ENCODE measurements at regions not wholly inside any gene's neighbourhood (a gene's known extent, or its start where the extent isn't known, plus 50 kb on each side); places are given as distances from the start of the nearest gene placed in this dataset.

DNA sequence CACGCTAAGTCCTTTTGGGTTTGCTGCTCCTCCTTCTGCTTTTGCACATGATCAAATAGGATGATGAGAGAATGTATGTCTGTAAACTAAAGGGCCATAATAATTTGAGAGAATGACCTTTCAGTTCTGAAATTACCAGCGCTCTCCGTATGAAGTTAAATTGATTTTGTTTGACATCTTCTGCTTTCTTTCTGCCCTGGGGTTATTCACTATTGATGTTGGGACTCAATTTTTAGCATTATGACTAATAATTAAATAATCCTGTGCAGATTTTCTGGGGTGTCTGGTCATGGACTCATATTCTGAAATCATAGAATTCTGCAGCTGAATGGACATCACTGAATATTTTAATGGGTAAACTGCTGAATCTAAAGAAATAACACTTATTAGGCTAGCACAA lies 423.2 kb downstream of the POM121L12 start:
- Mint-ChIP-seq H3K4me1 (ENCODE audit: insufficient read depth, unreplicated experiment) (no peaks in the 10 kb centered on the region), H3K4me3 (ENCODE audit: unreplicated experiment) (no peak overlapping the region), H3K36me3 (ENCODE audit: insufficient read depth, unreplicated experiment) (no peaks in the 10 kb centered on the region), H3K27ac (ENCODE audit: low read depth, unreplicated experiment) (no peak overlapping the region), H3K9me3 (ENCODE audit: unreplicated experiment) (no peaks in the 10 kb centered on the region), H3K27me3 (ENCODE audit: insufficient read depth, unreplicated experiment) (peaks cover 65% of the 10 kb centered on the region)
- DNase-seq (ENCODE audit: unreplicated experiment), result no peak
- ChIA-PET POLR2A (no interaction called here), CTCF (no interaction called here)
- TF ChIP-seq, protein P1, sequence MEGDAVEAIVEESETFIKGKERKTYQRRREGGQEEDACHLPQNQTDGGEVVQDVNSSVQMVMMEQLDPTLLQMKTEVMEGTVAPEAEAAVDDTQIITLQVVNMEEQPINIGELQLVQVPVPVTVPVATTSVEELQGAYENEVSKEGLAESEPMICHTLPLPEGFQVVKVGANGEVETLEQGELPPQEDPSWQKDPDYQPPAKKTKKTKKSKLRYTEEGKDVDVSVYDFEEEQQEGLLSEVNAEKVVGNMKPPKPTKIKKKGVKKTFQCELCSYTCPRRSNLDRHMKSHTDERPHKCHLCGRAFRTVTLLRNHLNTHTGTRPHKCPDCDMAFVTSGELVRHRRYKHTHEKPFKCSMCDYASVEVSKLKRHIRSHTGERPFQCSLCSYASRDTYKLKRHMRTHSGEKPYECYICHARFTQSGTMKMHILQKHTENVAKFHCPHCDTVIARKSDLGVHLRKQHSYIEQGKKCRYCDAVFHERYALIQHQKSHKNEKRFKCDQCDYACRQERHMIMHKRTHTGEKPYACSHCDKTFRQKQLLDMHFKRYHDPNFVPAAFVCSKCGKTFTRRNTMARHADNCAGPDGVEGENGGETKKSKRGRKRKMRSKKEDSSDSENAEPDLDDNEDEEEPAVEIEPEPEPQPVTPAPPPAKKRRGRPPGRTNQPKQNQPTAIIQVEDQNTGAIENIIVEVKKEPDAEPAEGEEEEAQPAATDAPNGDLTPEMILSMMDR (IDR thresholded peaks at IDR 0.05; ENCODE audit: unreplicated experiment), result no peak
- no TSS peak for BruUV-seq (replicated peaks)
- intact Hi-C loops (cut with micrococcal nuclease), result no loop called here

- no peaks in the 10 kb centered on the region for H3K9me3 Mint-ChIP-seq (ENCODE audit: unreplicated experiment)
- BruUV-seq (replicated peaks), result no TSS peak
- intact Hi-C loops (cut with micrococcal nuclease), result no loop called here
- H3K4me1 Mint-ChIP-seq (ENCODE audit: insufficient read depth, unreplicated experiment), result no peaks in the 10 kb centered on the region
- no peak overlapping the region for H3K4me3 Mint-ChIP-seq (ENCODE audit: unreplicated experiment)
- ChIA-PET POLR2A (no interaction called here), CTCF (no interaction called here)
- no peak overlapping the region for H3K27ac Mint-ChIP-seq (ENCODE audit: low read depth, unreplicated experiment)
- TF ChIP-seq, protein P1 (IDR thresholded peaks at IDR 0.05; ENCODE audit: unreplicated experiment), result no peak
- no peak for DNase-seq (ENCODE audit: unreplicated experiment)
- no peaks in the 10 kb centered on the region for H3K36me3 Mint-ChIP-seq (ENCODE audit: insufficient read depth, unreplicated experiment)
- H3K27me3 Mint-ChIP-seq (ENCODE audit: insufficient read depth, unreplicated experiment), result peaks cover 64% of the 10 kb centered on the region
Measured at GRCh38 chr7:53466371-53466770, 430.9 kb downstream of the POM121L12 start.

GRCh38 chr7:53470336-53470970 lies 435.0 kb downstream of the POM121L12 start:
- Mint-ChIP-seq H3K27ac (ENCODE audit: low read depth, unreplicated experiment) (no peak overlapping the region), H3K4me3 (ENCODE audit: unreplicated experiment) (no peak overlapping the region), H3K4me1 (ENCODE audit: insufficient read depth, unreplicated experiment) (no peaks in the 10 kb centered on the region), H3K27me3 (ENCODE audit: insufficient read depth, unreplicated experiment) (peaks cover 74% of the 10 kb centered on the region), H3K9me3 (ENCODE audit: unreplicated experiment) (no peaks in the 10 kb centered on the region), H3K36me3 (ENCODE audit: insufficient read depth, unreplicated experiment) (no peaks in the 10 kb centered on the region)
- CTCF ChIA-PET, result interaction anchor here (0.6 kb wide), 1 partner anchor 74 kb away, joined by 3 read pairs; no protein-coding TSS in a partner anchor
- DNase-seq (ENCODE audit: unreplicated experiment), result no peak
- TF ChIP-seq, protein P1 (IDR thresholded peaks at IDR 0.05; ENCODE audit: unreplicated experiment), result no peak
- intact Hi-C loops (cut with micrococcal nuclease), result no loop called here
- POLR2A ChIA-PET, result no interaction called here
- BruUV-seq (replicated peaks), result no TSS peak

- ChIA-PET POLR2A (no interaction called here), CTCF (no interaction called here)
- Mint-ChIP-seq H3K4me3 (ENCODE audit: unreplicated experiment) (no peak overlapping the region), H3K36me3 (ENCODE audit: insufficient read depth, unreplicated experiment) (no peaks in the 10 kb centered on the region), H3K27me3 (ENCODE audit: insufficient read depth, unreplicated experiment) (peaks cover 83% of the 10 kb centered on the region), H3K9me3 (ENCODE audit: unreplicated experiment) (no peaks in the 10 kb centered on the region), H3K27ac (ENCODE audit: low read depth, unreplicated experiment) (no peak overlapping the region), H3K4me1 (ENCODE audit: insufficient read depth, unreplicated experiment) (no peaks in the 10 kb centered on the region)
- no peak for DNase-seq (ENCODE audit: unreplicated experiment)
- no TSS peak for BruUV-seq (replicated peaks)
- intact Hi-C loops (cut with micrococcal nuclease), result no loop called here
- TF ChIP-seq, protein P1 (IDR thresholded peaks at IDR 0.05; ENCODE audit: unreplicated experiment), result no peak
Measured at GRCh38 chr7:53473371-53473770, 437.9 kb downstream of the POM121L12 start.

Measured in MCF 10A (cell line).